ENCODE measurements at regions not wholly inside any gene's neighbourhood (a gene's known extent, or its start where the extent isn't known, plus 50 kb on each side); places are given as distances from the start of the nearest gene placed in this dataset.

DNA sequence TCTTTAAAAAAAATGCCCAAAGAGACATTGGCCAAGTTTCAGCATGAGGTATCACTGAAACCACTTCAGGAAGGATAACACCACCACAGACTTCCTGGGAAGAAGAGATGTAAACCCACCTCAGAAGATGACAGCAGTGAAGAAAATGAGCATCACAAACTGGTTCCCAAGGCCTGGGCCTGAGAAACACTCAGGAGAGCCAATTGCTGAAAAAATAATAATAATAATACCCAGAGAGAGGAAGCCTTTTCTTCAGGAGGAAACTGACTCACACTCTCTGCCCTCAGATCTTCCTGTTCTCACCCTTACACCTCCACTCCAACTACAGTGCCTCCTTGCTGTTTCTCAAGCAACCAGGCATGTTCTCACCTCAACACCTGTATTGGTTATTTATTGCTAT, 68.1 kb upstream of the MAFB start:
- H3K4me3 ChIP-seq (ENCODE audit: low read depth, low read length), result no peak overlapping the region
- TF ChIP-seq, protein P1, sequence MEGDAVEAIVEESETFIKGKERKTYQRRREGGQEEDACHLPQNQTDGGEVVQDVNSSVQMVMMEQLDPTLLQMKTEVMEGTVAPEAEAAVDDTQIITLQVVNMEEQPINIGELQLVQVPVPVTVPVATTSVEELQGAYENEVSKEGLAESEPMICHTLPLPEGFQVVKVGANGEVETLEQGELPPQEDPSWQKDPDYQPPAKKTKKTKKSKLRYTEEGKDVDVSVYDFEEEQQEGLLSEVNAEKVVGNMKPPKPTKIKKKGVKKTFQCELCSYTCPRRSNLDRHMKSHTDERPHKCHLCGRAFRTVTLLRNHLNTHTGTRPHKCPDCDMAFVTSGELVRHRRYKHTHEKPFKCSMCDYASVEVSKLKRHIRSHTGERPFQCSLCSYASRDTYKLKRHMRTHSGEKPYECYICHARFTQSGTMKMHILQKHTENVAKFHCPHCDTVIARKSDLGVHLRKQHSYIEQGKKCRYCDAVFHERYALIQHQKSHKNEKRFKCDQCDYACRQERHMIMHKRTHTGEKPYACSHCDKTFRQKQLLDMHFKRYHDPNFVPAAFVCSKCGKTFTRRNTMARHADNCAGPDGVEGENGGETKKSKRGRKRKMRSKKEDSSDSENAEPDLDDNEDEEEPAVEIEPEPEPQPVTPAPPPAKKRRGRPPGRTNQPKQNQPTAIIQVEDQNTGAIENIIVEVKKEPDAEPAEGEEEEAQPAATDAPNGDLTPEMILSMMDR (IDR thresholded peaks at IDR 0.05; ENCODE audit: low read depth, low read length, missing control alignments), result no peak
- no peak for DNase-seq (ENCODE audit: low read depth)
- in situ Hi-C loops (cut with HindIII; ENCODE audit: low sequenced_read_pairs), result no loop called here

DNA sequence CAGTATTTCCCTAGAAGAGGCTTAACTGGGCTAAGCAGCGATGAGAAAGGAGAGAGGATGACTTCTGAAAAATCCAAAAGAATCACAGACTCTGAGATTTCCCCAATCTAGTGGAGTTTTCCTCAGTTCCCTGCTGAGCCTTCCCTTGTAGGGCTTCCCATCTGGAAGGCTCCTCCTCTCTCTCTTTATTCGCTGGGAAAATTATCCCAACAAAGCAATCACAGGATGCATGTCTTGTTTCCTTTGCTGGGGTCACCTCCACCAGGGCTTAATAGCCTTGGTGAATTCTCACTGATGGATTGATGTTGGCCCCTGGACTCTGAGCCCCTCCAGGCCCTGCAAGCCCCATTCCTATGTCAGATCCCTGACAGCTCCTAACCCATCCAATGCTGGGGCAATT, 69.8 kb upstream of the MAFB start:
- DNase-seq (ENCODE audit: low read depth), result no peak
- TF ChIP-seq, protein P1 (IDR thresholded peaks at IDR 0.05; ENCODE audit: low read depth, low read length, missing control alignments), result no peak
- in situ Hi-C loops (cut with HindIII; ENCODE audit: low sequenced_read_pairs), result no loop called here
- H3K4me3 ChIP-seq (ENCODE audit: low read depth, low read length), result no peak overlapping the region

GRCh38 chr20:40760399-40760798, 71.4 kb upstream of the MAFB start:
- in situ Hi-C loops (cut with HindIII; ENCODE audit: low sequenced_read_pairs), result no loop called here
- TF ChIP-seq, protein P1 (IDR thresholded peaks at IDR 0.05; ENCODE audit: low read depth, low read length, missing control alignments), result no peak
- no peak overlapping the region for H3K4me3 ChIP-seq (ENCODE audit: low read depth, low read length)
- no peak for DNase-seq (ENCODE audit: low read depth)

GRCh38 chr20:40763646-40764295, 74.7 kb upstream of the MAFB start:
- in situ Hi-C loops (cut with HindIII; ENCODE audit: low sequenced_read_pairs), result no loop called here
- peak; percentile 32 for DNase-seq (ENCODE audit: low read depth)
- no peak overlapping the region for H3K4me3 ChIP-seq (ENCODE audit: low read depth, low read length)
- TF ChIP-seq, protein P1 (IDR thresholded peaks at IDR 0.05; ENCODE audit: low read depth, low read length, missing control alignments), result no peak

DNA sequence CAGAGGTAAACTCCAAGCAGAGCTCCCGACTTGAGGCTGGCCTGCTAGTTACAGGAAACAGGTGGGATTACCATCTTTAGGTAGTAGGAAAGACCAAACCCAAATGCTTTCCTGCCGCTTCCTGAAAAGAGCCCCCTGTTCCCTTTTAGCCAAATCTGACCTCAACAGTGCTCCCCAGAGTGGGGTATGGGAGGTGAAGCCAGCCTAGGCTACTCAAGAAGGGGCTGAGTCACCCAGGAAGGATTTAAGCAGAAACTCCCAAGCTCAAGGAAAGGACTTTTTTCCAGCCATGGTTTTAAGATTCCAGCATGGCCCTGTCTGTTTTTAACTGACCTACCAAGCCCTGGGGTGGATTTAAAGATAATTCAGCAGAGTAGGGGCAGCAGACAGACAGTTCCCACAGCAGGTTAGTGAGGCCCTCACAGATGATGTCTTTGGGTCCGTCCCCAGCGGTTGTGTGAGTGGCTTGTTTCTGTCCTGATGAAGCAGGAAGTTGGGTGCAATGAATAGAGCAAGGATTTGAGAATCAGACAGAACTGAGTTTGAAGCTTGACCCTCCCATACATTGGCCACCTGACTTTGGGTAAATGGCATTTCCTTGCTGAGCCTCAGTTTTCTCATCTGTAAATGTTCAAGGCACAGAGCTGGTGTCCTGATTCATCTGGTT, 76.9 kb upstream of the MAFB start:
- H3K4me3 ChIP-seq (ENCODE audit: low read depth, low read length), result no peak overlapping the region
- in situ Hi-C loops (cut with HindIII; ENCODE audit: low sequenced_read_pairs), result no loop called here
- TF ChIP-seq, protein P1 (IDR thresholded peaks at IDR 0.05; ENCODE audit: low read depth, low read length, missing control alignments), result no peak
- DNase-seq (ENCODE audit: low read depth), result no peak

DNA sequence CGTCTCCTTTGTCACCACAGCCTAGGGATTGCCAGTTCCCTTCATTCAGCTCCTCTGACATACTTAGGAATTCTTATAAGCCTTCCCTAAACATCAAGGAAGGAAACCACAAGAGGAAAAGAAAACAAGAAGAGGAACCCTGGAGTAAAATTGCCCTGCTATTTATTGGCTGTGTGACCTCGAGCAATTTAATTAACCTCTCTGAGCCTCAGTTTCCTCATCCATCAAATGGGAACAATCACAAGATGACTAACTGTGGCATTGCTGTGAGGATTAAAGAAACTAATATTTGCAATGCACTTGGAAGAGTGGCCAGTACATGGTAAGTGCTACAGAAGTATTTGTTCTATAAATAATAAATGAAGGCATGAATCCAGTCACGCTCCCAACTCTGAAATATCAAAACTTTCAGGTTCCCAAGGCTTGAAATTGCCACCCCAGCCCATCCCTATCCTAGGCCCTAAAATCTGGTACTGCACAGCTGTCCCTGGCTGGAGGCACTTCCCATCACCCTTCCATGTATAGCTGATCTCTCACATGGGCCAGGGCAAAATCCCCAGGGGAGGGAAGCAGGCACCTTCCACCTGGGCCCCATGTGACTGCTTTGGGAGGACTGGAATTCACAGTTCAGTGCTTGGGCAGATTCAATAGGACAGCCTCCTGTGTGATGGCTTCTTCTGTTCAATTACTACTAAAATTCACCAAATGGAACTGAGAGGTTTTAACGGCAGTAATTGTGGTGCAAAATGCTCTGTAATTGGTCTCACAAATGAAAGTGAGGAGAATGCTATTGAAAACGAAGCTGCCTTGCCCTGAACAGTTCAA, 78.0 kb upstream of the MAFB start:
- no peak overlapping the region for H3K4me3 ChIP-seq (ENCODE audit: low read depth, low read length)
- TF ChIP-seq, protein P1 (IDR thresholded peaks at IDR 0.05; ENCODE audit: low read depth, low read length, missing control alignments), result no peak
- no peak for DNase-seq (ENCODE audit: low read depth)
- in situ Hi-C loops (cut with HindIII; ENCODE audit: low sequenced_read_pairs), result no loop called here
